ENCODE measurements at regions not wholly inside any gene's neighbourhood (a gene's known extent, or its start where the extent isn't known, plus 50 kb on each side); places are given as distances from the start of the nearest gene placed in this dataset.

DNA sequence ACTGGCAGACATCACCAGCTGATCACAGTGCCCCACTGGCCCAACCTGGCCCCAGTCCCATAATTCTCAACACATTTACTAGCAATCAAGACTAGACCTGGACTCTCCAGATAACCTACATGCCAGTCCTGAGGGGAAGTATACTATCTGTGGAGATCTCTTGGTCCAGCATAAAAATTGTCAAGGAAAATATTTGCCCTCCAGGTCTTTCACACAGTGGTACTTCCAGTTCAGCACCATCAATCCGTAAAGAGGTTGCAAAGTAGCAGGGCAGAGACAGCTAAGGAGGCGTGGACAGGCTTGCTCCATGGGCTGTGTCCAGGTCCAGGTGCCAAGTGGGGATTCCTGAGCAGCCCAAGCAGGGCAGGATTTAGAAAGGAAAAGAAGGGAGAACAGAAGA lies 143.6 kb upstream of the BACE2 start:
- DNase-seq (ENCODE audit: low read depth in 1 of 2, low spot score in 2 of 2), result no peak
- FAIRE-seq, result no peak
- no peak overlapping the region for H2BK12ac ChIP-seq (ENCODE audit: low read depth, low read length)
- H3K23ac ChIP-seq (ENCODE audit: insufficient read length), result no peak overlapping the region
- no peaks in the 10 kb centered on the region for H3K23me2 ChIP-seq (ENCODE audit: low read depth, low read length)
- ChIA-PET CTCF (ENCODE audit: partially characterized antibody) (interaction anchor here (0.9 to 2.4 kb wide), 2 partner anchors 18 to 20 kb away, joined by 3 to 8 read pairs; no protein-coding TSS in a partner anchor), POLR2A (ENCODE audit: partially characterized antibody) (no interaction called here)
- no peak overlapping the region for H3K4me2 ChIP-seq (ENCODE audit: insufficient read depth in 1 of 2, low read depth in 2 of 2, low read length in 2 of 2)
- H4K8ac ChIP-seq (ENCODE audit: extremely low read depth, insufficient read depth, low read length), result no peak overlapping the region
- no peak overlapping the region for H3K4ac ChIP-seq (replicated peaks; ENCODE audit: insufficient read length, low read depth, low read length)
- 96% methylated on average over 2 of the region's 2 CpGs; no CpG with 5 or more reads in 1 of the 2 experiments for WGBS, 2 experiments (ENCODE audit: extremely low coverage in 1 of 2, insufficient coverage in 1 of 2, insufficient read length in 1 of 2, insufficient replicate concordance in 2 of 2, low coverage in 1 of 2, low lambda C conversion rate in 2 of 2, missing lambda C conversion rate in 1 of 2)
- H3K9me3 ChIP-seq (ENCODE audit: insufficient read depth in 2 of 2, low read depth in 1 of 2, low read length in 1 of 2), result no peaks in the 10 kb centered on the region
- H3K14ac ChIP-seq (ENCODE audit: insufficient read length), result no peak overlapping the region
- no peak overlapping the region for H2AK5ac ChIP-seq (ENCODE audit: low read depth, low read length)
- H3K18ac ChIP-seq (ENCODE audit: extremely low read depth, low read length), result no peak overlapping the region
- H3K27me3 ChIP-seq (replicated peaks in 1 of 4; ENCODE audit: control insufficient read depth in 3 of 4, extremely low read depth in 1 of 4, insufficient read depth in 3 of 4, low read length in 3 of 4), result no peaks in the 10 kb centered on the region
- H2BK5ac ChIP-seq (ENCODE audit: low read depth, low read length), result no peak overlapping the region
- no peak overlapping the region for H3K9ac ChIP-seq (replicated peaks in 1 of 4; ENCODE audit: extremely low read depth in 1 of 4, low read depth in 3 of 4, low read length in 3 of 4)
- H3K4me1 ChIP-seq (replicated peaks in 1 of 4; ENCODE audit: control insufficient read depth in 3 of 4, insufficient read depth in 4 of 4, low read length in 3 of 4), result no peaks in the 10 kb centered on the region
- H3K4me3 ChIP-seq (ENCODE audit: extremely low read depth in 1 of 4, insufficient read depth in 2 of 4, low read depth in 3 of 4, low read length in 4 of 4), result no peak overlapping the region
- no peak overlapping the region for H3K27ac ChIP-seq (ENCODE audit: low read depth, low read length)
- no peak overlapping the region for H3K56ac ChIP-seq (replicated peaks; ENCODE audit: insufficient read length, low read depth, low read length)
- H2BK15ac ChIP-seq (ENCODE audit: low read length), result no peak overlapping the region
- no peaks in the 10 kb centered on the region for H3K79me1 ChIP-seq (ENCODE audit: low read depth, low read length)
- H2AFZ ChIP-seq (ENCODE audit: low read length), result no peak overlapping the region
- H4K5ac ChIP-seq (ENCODE audit: insufficient read length, low read depth, low read length), result no peak overlapping the region
- H3K79me2 ChIP-seq (ENCODE audit: control insufficient read depth in 1 of 2, insufficient read depth in 2 of 2, low read length in 2 of 2), result no peaks in the 10 kb centered on the region
- no peaks in the 10 kb centered on the region for H3K36me3 ChIP-seq (ENCODE audit: control insufficient read depth in 2 of 4, insufficient read depth in 4 of 4, low read length in 3 of 4)
- H4K91ac ChIP-seq (replicated peaks; ENCODE audit: insufficient read length, low read length), result no peak overlapping the region
- H2BK20ac ChIP-seq (ENCODE audit: low read length), result no peak overlapping the region
- no peaks in the 10 kb centered on the region for H4K20me1 ChIP-seq (replicated peaks in 1 of 2; ENCODE audit: control insufficient read depth in 1 of 2, insufficient read depth in 2 of 2, low read length in 2 of 2)
- no peak overlapping the region for H2BK120ac ChIP-seq (replicated peaks; ENCODE audit: low read depth, low read length)
- TF ChIP-seq CREB1 (IDR thresholded peaks at IDR 0.05) (no peak), CHD2 (IDR thresholded peaks at IDR 0.05; ENCODE audit: low read length) (no peak), NRF1 (IDR thresholded peaks at IDR 0.05; ENCODE audit: low read depth, low read length) (no peak), CTBP2 (IDR thresholded peaks at IDR 0.05; ENCODE audit: borderline replicate concordance, insufficient read depth, insufficient read length, low read length) (no peak), KDM4A (IDR thresholded peaks at IDR 0.05; ENCODE audit: low read depth, low read length, severe bottlenecking) (no peak), RXRA (IDR thresholded peaks at IDR 0.05; ENCODE audit: insufficient read depth, low read depth, low read length) (no peak), MAFK (IDR thresholded peaks at IDR 0.05; ENCODE audit: low read depth, low read length) (no peak), CHD1 (IDR thresholded peaks at IDR 0.05; ENCODE audit: low read depth, low read length) (no peak)
- TF ChIP-seq, protein P1, sequence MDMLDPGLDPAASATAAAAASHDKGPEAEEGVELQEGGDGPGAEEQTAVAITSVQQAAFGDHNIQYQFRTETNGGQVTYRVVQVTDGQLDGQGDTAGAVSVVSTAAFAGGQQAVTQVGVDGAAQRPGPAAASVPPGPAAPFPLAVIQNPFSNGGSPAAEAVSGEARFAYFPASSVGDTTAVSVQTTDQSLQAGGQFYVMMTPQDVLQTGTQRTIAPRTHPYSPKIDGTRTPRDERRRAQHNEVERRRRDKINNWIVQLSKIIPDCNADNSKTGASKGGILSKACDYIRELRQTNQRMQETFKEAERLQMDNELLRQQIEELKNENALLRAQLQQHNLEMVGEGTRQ (IDR thresholded peaks at IDR 0.05; ENCODE audit: low read length), result no peak
- TF ChIP-seq, protein P2, sequence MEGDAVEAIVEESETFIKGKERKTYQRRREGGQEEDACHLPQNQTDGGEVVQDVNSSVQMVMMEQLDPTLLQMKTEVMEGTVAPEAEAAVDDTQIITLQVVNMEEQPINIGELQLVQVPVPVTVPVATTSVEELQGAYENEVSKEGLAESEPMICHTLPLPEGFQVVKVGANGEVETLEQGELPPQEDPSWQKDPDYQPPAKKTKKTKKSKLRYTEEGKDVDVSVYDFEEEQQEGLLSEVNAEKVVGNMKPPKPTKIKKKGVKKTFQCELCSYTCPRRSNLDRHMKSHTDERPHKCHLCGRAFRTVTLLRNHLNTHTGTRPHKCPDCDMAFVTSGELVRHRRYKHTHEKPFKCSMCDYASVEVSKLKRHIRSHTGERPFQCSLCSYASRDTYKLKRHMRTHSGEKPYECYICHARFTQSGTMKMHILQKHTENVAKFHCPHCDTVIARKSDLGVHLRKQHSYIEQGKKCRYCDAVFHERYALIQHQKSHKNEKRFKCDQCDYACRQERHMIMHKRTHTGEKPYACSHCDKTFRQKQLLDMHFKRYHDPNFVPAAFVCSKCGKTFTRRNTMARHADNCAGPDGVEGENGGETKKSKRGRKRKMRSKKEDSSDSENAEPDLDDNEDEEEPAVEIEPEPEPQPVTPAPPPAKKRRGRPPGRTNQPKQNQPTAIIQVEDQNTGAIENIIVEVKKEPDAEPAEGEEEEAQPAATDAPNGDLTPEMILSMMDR (IDR thresholded peaks at IDR 0.05; ENCODE audit: control extremely low read depth in 1 of 3, insufficient read depth in 1 of 3, low read depth in 1 of 3, low read length in 3 of 3), result no peak

Data from H1 (cell line).